ENCODE measurements at regions not wholly inside any gene's neighbourhood (a gene's known extent, or its start where the extent isn't known, plus 50 kb on each side); places are given as distances from the start of the nearest gene placed in this dataset.
A peak's percentile ranks its signal among the peaks of the same experiment; 100 is the strongest.
"Not testable (repeated sequence)": the region's sequence is repeated elsewhere in the genome, so short reads cannot be mapped to it uniquely, and the experiment has no call there.

DNA sequence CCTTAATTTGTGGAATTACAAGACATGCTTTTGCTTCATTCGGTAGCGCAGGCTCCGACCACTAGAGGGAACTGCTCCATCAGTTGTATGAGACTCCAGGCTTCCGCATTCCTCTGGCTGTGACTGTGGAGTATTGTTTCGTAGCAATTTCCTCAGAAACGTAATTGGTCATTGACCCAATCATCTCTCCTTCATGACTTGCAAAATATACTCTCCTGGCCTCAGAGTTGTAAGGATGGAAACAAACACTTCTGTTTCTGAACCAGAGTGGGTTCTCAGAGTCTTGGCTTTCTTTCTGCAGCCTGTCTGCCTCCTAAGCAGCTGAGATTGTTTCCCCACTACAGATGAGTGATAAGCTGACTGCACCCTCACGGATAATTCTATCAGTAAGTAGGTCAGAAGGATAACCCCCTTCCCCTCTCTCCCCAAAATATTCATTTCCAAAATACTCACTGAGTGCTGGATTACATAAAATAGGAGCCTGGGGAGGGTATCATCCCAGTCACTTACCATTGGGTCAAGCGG is 146.8 kb upstream of the ZC3H12C start:
- peak; percentile 88 for DNase-seq

DNA sequence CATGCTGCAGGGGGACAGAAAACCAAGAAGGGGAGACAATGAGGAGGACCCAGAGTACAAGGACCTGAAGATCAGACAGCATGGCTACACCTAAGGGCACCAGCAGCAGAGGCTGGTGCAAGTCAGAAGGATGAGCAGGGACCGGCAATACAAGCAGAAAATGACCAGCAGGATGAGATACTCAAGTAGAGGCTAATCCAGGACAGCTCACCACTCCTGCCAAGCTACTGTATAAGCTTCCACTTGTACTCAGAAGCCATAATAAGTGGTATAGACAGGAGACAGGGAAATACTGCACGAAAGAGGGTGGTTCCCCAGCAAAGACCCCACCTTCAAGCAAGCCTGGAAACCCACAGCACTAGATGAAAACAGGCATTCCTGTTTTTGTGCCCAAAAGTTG is 138.7 kb upstream of the ZC3H12C start:
- DNase-seq = no peak

DNA sequence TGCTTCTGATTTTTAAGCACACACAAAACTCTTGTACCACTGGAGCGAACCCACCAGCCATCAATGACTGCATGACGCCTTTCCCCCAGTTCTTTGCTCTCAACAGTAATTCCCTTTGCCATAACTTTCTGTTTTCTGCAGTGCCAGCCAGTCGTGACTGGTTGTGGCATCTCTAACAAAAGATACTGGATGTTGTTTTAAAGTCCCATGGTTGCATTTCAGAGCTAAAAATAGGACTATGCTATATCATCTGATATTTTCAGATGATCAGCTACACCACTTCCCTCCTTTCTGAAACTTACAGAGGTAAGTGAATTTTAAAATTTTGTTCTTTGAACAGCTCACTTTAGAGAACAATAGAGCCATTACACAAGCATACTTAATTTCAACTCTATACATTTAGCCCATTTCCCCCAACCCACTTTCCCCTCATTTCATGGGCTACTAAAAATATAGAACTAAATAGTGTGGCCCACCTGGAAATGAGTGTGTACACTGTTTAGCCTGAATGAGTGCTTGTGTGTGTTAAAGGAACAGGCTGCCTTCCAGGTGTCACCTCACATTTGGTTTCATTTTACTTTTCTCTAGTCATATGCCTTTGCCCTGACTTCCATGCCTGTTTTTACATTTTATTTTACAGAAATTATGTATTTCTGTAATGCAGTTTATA is 136.9 kb upstream of the ZC3H12C start:
- DNase-seq = peak; percentile 32

GRCh38 chr11:109957000-109957399 is 136.2 kb upstream of the ZC3H12C start:
- no peak for DNase-seq

GRCh38 chr11:109957601-109958000 is 135.6 kb upstream of the ZC3H12C start:
- DNase-seq = no peak

DNA sequence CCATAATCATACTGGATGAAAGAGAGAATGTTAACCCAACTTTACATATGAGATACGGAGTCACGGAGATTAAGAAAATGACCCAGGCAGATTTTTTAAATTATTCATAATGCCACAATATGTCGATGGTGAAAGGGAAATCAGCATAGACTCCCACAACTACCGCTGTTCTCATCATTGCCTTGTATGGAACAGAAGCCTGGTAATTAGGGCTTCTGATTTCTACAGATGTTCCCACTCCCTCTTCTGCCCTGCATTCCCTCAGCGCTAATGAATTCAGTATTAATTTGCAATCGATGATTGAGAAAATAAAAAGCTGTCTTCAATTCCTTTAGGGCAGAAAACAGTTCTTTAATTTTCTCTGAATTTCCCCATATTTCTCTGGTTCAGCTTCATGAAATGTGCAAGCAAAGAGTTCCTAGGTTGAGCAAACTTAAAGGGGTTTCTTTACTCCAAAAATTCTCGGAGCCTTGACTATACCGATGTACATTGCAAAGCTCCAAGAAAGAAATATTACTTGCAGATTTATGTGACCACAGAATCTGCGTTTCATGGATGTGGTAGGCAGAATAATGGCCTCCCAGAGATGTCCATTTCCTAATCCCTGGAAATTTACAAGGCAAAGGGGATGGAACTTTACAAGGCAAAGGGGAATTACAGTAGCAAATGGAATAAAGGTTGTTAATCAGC is 134.9 kb upstream of the ZC3H12C start:
- DNase-seq = no peak

- DNase-seq = no peak
These were observed 134.4 kb upstream of the ZC3H12C start for GRCh38 chr11:109958821-109959166.

DNA sequence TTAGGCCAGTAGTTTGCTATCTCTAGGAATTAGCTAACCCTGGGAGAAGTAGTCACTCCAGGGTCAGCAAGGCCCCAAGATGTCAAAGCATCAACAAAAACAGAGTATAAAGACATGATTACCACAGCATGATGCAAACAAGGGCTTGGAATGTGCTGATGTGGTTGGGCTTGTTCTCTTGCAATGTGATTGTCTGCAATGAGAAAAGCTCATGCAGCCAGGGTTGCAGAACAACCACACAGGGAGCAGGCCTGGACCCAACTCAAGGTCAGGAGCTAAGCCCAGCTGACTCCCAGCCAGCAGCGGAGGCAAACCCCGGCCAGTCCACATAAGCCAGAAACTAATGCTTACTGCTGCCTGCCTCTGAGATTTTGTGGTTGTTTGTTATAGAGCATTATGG is 132.4 kb upstream of the ZC3H12C start:
- no peak for DNase-seq

GRCh38 chr11:109961261-109961660 is 131.9 kb upstream of the ZC3H12C start:
- no peak for DNase-seq

GRCh38 chr11:109963101-109963500 is 130.1 kb upstream of the ZC3H12C start:
- DNase-seq = no peak

GRCh38 chr11:109964487-109964886 is 128.7 kb upstream of the ZC3H12C start:
- DNase-seq = no peak

GRCh38 chr11:109965445-109965844 is 127.7 kb upstream of the ZC3H12C start:
- DNase-seq = not testable (repeated sequence)

DNA sequence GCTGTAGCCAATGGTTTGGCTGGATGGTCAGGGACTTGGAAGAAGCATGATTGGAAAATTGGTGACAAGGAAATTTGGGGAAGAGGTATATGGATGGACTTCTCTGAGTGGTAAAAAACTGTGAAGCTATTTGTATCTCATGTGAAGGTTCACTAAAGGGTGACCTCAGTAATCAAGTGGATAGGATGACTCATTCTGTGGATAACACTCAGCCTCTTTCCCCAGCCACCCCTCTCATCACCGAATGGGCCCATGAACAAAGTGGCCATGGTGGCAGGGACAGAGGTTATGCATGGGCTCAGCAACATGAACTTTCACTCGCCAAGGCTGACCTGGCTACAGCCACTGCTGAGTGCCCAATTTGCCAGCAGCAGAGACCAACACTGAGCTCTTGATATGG is 127.3 kb upstream of the ZC3H12C start:
- DNase-seq = not testable (repeated sequence)

- DNase-seq = not testable (repeated sequence)
These were observed 126.1 kb upstream of the ZC3H12C start for GRCh38 chr11:109967136-109967535.

DNA sequence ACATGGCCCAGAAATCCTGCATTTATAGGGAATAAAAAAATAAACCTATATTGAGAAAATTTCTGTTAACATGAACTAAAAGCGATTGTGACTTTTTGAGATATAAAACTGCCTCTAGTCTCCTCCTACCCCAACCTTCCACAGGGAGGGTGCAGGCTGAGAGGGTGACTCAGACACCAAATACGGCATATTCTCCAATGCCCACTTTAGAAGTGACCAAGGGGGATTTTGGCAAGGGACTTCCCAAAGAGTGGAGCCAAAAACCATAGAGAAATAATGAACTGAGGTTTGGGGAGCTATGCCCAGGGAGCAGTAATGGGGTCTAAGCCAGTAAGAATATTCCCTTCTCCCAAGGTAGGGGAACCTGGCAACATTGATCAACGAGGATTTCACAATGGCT is 124.9 kb upstream of the ZC3H12C start:
- DNase-seq = no peak

GRCh38 chr11:109968781-109969180 is 124.4 kb upstream of the ZC3H12C start:
- DNase-seq = no peak

DNA sequence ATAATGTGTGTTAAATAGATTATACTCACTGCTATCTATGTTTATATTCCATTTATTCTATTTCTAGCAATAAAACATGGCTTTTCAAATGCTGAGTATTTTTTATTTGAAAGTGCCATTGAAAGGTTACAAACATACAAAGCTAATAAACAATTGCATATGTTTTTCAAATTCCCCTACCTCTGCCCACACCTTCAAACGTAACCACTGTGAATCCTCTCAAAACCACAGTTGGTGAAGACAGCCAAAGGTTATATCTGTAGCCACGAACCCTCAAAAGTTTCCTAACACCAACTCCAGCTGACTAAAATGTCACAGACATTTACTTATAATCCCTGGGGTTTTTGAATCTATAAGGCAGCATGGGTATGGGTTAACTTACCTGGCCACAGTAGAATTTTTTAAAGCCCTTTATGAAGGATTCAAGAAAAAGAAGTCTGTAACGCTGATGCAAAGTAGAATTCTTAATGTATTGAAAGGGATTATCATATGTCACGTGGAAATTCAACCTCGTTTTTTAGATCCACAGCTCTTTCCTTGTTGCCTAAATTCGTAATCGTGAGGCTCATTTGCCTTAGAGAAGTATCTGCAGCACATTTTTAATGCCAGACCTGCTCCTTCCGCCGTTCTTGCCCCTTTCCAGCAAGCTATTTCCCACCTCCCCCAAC is 122.5 kb upstream of the ZC3H12C start:
- DNase-seq = no peak

- DNase-seq = peak; percentile 70
These were observed 122.0 kb upstream of the ZC3H12C start for GRCh38 chr11:109971184-109971523.

DNA sequence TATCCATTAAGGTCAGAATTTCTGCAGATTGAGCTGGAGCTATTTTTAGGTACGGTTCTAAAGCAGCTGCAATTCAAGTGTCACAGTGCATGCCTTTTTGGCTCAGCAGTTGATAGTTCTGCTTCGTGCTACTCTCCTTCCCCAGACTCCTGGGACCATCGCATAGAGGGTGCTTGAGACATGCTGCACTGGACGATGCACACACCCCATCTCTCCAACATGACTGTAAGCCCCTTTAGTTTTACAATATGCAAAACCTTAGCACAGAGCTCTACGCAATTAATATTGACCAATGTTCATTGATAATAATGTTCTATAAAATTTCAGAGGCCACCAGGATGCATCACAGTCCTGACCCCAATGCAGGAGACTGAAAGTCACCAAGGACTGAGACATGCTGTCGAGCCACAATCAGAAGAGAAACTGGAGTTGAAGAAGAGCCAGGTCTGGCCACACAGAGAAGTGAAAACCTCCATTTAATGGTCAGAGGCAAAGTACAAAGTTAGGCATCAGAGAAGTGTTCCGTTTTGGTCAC is 120.9 kb upstream of the ZC3H12C start:
- DNase-seq = no peak

DNA sequence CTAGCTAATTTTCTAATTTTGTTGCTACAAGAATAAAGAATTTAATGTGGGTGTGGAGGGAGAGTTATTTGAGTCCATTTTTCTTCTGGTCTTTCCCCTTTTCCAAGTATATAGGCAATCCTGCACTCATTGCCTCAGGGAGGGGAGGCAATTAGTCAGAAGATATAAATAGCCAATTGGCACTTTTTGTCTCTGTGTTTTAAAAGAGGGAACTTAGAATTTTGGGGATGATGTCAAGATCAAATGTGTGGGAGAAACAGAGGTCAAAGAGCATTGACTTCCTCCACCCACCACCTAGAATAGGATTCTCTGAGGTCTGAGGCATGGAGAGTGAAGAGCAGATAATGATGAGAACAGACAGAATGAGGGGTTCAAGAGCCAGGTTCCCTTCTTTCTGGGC is 120.3 kb upstream of the ZC3H12C start:
- peak; percentile 10 for DNase-seq

DNA sequence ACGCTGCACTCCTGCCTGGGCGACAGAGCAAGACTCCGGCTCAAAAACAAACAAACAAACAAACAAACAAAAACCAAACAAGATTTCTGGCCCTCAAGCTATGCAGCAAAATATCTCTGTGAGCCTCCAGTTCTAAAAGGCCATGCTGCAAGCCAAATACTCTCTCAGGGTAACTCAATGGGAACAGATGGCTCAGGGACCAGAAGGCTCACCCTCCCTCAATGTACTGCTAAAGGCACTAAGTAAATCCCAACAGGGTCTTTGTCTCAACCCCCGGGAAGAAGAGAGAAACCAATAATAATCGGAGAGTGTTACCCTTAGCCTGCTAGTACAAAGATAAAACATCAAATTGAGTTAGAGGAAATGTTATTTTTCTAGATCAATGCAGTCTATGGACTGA is 119.7 kb upstream of the ZC3H12C start:
- DNase-seq = peak; percentile 82

- DNase-seq = no peak
These were observed 118.7 kb upstream of the ZC3H12C start for GRCh38 chr11:109974523-109974922.

DNA sequence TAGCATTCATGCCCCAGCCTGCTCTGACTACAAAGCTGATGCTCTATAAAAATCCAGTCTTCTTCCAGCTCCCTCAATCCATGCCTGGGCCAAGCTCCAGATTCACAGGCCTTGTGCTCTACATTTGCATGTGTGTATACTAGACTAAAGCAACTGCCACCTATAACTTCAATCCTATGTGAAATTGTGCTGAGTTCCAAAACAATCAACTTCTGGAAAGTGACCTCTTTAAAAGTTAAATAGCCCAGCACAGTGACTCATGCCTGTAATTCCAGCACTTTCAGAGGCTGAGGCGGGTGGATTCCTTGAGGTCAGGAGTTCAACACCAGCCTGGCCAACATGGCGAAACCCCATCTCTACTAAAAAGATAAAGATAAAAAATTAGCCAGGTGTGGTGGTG is 114.3 kb upstream of the ZC3H12C start:
- no peak for DNase-seq
